AML-193 (cell line): ENCODE measurements at regions not wholly inside any gene's neighbourhood (a gene's known extent, or its start where the extent isn't known, plus 50 kb on each side); places are given as distances from the start of the nearest gene placed in this dataset.
"Not testable (repeated sequence)": the region's sequence is repeated elsewhere in the genome, so short reads cannot be mapped to it uniquely, and the experiment has no call there.

Experiments
- DNase-seq, 2 experiments: peaks; one replicate each; lab custom pipeline; 2025; lab: John Stamatoyannopoulos, UW

DNA sequence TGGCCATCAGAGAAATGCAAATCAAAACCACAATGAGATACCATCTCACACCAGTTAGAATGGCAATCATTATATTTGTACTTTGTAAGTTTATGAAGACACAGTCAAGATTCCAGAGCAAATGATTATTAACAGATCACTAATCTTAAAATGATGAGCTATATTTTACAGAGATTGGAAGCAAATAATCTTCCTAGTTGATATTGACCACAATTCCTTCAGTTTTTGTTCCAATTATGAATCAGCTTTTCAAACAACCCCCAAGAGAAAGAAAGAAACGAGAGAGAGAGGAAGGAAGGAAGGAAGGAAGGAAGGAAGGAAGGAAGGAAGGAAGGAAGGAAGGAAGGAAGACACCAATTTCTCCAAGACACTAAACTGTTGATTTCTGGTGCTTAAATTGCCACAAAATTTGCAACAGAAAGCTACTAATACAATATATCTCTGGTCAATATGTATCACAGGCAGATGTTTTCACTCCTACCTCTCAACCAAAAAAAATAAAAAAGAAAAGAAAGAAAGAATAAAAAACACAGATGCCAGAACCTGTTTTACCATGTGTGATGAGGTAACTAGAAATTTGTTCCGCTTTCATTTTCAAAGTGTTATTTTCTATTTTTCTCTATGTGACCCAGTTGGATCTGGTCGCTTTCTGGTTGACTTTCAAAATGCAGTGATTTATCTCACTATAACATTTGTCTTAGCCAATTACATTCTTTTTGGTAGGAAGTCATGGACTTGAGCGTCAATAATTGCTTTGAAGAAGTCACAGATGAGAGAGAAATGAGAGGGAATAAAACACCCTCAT is 1609.6 kb downstream of the SI start:
- no peak for DNase-seq

DNA sequence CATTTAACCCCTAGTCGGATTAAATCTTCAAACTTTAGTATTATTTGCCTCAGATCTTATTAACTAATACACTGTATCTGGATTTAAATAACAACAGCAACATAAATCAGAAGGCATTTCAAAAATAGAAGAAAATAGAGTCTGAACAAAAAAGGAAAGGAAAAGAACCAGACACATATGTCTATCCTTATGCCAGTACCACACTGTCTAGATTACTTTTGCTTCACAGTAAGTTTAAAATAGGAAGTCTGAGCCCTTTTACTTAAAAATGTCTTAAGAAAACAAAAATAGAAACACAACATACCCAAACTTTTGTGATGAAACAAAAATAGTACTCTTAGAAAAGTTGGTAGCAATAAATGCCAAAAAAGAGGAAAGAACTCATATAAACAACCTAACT is 1615.8 kb downstream of the SI start:
- no peak for DNase-seq

DNA sequence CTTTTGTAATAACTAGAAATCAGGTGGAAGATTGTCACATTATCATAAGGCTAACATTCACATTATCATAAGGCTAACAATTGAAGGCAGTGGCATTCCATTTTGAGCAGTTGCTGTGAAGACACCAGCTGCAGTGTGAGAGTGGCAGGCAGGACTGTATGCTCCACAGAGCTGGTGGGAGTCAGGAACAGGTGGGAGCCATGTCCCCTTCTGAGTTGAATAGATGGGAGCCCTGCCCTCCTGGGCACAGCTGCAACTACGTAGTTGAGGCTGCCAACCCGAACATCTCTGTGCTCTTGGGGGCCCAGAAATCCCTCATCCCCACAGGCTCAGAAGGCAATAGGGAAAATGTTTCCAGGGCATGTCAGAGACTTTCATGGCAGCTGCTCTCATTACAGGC is 1627.6 kb downstream of the SI start:
- DNase-seq = no peak

DNA sequence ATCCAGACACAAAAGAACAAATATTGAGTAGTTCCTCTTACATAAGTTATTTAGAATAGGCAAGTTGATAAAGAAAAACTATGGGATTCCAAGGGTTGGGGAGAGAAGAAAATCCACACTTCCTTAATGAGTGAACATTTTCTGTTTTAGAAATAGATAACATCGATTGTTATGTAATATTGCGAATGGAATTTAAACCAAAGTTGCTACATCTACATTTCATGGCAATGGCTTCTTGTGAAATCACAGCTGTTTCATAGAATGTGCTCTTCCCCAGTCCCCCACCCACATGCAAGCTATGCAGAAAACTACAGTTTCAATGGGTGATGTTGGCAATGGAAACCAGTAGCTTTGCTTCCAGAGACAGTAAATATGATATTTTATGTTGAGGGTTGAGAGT is 1639.5 kb downstream of the SI start:
- no peak for DNase-seq

DNA sequence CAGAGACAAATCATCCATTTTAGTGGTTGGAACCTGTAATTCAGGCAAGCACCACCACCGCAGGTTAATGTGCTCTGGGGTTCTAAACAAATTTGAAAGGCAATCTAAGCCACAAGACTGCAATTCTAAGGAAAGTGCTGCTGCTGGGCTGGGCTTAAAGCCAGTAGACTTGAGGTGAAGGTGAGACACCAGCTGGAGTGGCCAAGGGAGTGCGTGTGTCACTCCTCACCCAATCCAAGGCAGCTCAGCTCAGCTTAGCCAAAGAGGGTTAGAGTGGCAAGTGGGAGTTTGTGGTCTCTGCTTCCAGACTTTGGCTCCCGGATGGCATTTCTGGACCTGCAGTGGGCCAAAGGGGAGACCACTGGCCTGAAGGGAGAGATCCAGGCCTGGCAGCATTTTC is 1655.6 kb downstream of the SI start:
- DNase-seq = no peak

DNA sequence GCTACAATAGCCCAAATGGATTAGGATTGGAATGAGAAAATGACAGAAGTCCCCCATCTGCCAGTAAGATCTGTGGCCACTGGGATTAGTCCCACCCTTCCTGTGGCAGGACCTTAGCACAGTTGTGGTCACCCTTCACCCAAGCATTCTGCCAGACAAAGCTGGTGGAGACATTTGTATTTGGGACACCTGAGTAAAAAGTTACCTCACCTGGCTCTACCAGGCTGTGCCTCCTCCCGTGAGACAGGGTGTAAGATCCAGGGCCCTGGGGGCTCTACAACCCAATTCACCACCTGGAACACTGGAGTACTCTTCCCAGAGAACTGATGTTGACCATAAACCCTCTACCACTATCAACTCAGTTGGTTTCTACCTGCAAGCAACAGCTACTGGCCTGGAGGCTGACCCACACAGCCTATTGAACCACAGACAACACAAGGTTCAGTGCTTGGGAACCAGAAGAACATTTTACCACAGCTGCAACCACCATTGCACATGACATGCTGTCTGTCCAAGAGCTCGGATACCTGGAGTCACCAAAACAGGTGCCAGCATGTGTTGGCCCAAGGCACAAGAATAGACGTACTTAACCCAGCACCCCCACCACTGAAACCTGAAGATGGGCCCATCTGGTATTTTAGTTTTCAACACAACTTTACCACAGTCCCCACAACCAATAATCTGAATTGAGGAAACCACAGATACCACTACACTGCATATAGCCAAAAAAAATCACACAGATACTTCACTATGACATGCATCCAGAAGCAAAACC is 1686.7 kb downstream of the SI start:
- no peak for DNase-seq

DNA sequence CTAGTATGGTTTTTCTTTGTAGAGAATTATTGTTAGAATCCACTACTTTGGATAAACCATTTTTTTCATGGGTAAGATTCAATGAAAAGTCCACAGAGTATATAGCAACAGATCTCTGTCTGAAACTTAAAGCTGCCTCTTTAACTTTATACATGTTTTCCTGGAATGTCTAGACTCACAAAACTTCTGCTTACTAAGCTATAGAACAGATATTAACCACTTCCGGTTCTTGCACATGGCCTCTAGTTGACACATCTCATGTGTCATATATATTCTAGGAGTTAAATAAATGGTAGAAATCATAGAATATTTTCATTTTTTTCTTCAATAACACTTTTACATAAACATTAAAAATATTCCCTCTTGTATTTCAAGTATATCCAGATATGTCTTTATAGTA is 1693.9 kb downstream of the SI start:
- no peak for DNase-seq

DNA sequence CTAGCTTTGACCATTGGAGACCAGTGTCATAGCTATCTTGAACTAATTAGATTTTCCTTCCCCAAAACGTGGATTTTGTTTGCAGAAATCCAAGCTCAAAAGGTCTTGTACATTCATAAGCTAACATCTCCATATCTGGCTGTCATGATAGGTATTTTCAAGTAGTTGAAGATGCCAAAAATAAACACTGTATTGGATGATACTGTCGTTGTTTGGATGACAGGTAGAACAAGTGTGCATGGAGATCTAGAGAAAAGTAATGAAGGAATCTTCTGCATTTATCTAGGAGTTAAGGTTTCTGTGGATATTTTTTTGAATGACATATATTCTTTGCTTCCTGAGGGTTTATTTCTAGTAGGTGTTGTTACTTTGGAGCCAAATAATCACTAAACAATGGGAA is 1696.1 kb downstream of the SI start:
- DNase-seq = no peak

DNA sequence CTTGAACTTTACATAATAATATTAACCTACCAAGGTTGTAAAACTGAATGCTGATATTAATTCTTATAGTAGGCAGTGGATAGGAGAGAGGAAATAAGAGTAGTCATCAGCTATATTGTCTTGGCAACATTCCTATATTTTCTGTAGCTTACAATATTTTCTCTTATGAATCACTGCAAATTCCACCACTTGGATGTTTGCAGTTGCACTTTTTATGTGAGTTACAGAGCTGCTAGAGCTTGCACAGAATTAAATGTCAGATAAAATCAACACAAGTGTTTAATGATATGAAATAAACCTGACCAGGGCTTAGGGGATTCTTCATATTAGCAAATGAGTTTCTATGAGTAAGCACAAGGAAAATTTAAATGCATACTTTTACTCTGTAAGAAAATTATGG is 1710.1 kb downstream of the SI start:
- DNase-seq = no peak

DNA sequence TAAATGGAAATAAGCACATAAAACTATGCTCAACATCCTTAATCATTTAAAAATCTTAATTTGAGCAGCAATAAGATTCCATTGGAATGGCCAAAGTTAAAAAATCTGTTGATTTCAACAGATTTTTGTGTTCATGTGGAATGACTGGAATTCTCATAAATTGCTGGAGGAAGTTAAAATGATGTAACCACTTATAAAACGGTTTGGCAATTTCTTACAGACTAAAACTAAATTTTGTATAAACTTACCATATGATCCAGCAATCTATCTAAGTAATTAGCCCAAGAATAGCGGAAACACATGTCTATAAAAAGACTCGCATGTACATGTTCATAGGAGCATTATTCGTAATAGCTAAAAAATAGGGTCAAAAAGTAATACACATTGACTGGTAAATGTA is 1713.6 kb downstream of the SI start:
- DNase-seq = no peak

DNA sequence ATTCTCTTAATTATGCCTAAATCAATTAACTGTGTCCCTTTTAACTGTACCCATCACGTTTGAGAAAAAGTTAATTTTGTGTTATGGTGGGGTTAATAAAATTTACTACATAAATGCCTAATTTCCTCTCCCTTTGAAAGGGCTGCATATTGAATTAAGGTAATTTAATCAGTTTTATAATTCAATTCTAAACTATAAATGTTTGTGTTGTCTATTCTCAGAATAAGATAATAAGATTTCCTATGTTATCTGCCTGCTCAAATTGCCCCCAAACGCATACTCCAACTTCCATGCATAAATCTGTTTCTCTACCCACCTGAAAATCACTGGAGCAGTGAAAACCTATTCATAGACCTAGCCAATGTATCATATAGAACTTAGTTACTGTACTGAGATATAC is 1716.1 kb downstream of the SI start:
- DNase-seq = no peak

DNA sequence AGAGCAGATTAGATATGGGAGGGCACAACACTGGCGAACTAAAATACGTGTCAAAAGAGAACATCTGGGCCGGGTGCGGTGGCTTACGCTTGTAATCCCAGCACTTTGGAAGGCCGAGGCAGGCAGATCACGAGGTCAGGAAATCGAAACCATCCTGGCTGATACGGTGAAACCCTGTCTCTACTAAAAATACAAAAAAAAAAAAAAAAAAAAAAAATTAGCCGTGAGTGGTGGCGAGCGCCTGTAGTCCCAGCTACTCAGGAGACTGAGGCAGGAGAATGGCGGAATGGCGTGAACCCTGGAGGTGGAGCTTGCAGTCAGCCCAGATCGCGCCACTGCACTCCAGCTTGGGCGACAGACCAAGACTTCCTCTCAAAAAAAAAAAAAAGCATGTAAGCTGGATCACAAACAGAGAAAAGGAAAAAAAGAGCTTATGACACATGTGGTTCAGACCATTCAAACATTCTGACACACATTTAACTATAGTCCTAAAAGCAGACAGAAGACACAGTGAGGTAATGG is 1716.9 kb downstream of the SI start:
- DNase-seq = not testable (repeated sequence)

DNA sequence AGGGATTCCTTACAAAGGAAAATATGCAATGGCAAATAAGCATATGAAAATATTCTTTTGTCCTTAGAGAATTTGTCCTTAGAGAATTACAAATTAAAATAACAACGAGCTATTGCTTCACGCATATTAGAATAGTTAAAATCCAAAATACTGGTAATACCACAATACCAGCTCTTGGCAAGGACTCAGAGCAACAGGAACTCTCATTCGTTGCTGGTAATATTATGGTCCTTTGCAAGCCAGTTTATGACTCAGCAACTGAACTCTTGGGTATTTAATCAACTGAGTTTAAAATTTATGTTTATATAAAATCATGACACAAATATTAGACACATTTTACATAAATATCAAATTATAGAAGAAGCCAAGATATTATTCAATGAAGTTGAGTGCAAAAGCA is 1730.4 kb downstream of the SI start:
- no peak for DNase-seq

DNA sequence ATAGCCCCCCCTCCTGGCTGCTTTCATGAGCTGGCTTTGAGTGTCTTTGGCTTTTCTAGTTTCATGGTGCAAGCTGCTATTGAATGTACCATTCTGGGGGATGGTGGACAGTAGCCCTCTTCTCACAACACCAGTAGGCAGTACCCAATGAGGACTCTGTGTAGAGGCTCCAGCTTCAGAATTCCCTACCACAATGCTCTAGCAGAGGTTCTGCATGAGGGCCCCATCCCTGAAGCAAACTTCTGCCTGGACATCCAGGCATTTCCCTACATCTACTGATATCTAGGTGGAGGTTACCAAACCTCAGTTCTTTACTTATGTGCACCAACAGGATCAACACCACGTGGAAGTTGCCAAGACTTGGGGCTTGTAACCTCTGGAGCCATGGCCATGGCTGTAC is 1742.9 kb downstream of the SI start:
- no peak for DNase-seq

DNA sequence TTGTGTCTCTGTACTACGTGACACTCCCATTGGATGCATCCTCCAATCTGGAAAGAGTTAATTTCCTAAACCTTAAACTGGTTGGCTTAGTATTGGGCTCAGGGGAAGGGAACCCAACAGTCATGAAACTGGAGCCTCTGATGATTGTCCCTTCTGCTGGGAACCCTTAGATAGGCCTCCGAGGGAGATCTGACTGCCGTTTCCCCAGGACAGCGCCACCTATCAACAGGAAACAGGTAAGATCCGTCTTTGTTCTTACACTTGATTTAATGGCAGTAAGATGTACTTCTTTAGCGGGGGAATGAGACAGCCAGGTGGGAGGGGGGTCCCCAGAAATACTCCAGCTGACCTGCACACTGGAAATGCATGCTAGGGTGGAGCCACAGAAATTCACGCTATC is 1749.6 kb downstream of the SI start:
- DNase-seq = no peak

DNA sequence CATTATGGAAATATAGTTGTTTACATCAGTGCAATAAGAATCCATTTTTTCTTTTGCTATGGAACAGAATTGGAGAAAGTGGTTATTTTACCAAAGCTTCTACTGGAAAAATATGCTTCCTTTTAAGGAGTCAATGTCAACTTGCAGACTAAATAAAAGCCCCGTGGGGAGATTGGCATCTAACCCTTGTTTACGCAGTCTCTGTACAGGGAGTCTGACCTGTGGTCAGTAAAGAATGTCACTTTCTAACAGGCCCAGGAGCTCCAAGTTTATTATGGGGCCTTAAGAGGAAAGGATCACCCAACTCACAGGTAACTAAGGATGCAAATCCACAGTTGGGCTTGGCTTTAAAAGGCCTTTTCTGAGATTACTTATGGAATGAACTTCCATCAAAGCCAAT is 1751.2 kb downstream of the SI start:
- DNase-seq = no peak

DNA sequence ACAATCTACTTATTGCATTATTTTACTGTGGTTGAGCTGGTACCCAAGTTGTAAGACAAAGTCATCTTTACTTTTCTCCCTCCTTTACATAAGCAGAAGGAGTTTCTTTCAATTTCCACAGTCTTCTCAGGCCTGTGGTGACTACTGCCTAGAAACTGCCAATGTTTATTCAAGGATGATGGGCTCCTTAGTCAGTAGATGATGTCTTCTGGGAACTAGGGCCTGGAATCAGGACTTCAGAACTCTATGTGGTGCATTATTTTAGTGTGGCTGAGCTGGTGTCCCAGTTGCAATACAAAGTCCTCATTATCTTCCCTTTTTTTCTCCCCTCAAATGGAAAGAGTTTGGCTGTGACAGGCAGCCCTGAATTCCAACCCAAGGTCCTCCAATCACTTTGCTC is 1762.5 kb downstream of the SI start:
- no peak for DNase-seq

DNA sequence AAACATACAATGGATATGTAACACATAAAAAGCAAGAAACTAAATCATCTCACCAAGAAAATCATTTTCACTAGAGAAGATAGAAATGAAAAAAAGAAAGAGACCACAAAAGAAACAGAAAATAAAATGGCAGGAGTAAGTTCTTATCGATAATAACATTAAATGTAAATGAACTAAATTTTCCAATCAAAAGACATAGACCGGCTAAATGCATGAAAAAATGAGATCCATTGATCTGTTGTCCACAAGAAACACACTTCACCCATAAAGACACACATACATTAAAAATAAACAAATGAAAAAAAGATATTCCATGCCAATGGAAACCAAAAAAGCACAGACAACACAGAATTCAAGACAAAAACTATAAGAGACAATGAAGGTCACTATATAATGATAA is 1771.9 kb downstream of the SI start:
- DNase-seq = no peak

DNA sequence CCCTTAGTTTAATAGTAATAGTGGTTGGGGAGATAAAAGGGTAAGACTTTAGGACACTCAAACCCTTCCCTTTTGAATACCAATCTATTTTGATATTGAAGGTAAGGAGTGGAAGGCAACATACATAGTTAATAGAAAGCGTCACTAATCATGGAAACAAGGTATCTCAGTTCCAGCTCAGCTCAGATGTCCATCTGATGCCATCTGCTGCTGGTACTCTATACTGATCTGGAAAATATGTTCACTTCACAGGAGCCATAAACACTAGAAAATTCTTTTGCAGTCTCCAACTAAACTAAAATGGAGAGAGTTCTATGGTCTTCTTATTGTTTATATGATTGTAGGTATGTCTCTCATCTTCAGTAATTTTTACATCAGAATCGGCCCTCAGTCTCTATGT is 1777.1 kb downstream of the OTOL1 start:
- DNase-seq = no peak

DNA sequence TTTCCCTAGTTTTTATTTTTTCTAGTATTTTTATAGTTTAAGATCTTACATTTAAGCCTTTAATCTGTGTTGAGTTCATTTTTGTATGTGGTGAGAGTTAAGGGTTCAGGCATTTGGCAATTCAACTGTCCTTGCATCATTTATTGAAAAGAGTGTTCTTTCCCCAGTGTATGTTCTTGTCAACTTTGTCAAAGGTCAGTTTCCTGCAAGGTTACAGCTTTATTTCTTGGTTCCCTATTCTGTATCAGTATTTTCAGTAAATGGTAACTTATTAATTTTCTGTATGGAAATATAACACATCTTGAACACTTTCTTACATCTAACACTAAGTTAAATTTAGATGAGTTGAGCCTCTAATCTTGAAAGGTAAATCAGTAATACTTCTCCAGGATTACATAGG is 1770.1 kb downstream of the OTOL1 start:
- no peak for DNase-seq

DNA sequence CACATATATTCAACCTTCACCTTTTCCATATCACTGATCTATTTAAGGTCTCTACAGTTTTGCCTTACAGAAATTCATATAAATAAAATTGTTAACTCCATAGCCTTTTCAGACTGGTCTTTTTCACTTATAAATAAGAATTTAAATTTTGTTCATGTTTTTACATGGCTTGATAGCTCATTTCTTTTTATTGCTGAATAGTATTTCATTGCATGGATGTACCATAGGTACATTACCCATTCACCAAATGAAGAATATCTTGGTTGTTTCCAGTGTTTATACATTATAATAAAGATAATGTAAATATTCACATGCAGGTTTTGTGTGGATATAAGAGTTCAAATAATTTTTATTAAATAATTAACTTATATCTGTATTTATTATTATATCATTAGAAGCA is 1765.0 kb downstream of the OTOL1 start:
- no peak for DNase-seq

DNA sequence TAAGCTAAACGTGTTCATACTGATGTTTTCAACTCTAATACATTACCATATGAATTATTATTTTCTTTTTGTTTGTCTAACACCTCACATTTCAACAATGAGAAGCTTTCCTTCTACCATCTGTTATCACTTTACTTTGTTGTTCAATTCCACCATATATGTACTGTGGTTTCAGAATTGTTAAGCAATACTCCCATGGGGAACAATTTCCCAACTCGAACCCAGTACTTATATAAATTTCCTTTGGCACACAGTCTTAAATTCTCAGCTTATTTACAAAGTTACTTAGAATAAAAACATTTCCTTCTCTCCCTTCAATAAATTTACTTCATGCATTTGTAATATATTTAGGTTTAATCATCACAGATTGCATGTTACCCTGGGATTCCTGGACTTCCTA is 1764.4 kb downstream of the OTOL1 start:
- DNase-seq = no peak

DNA sequence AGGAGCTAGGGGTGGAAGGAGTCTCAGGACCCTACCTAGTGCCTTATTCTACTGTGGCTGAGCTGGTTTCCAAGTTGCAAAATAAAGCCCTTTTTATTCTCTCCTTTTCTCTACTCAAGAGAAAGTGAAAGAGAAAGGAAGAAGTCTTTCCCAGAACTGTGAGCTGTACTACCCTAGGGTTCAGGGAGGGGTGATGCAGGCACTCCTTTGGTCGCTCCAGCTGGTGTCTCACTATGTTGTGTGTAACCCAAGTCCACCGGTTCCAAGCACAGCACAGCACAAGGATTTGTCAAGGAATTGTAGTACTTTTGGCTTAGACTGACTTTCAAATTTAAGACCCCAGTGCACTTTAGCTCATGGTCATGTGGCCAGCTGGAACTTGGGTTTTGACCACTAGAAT is 1721.7 kb downstream of the OTOL1 start:
- no peak for DNase-seq

DNA sequence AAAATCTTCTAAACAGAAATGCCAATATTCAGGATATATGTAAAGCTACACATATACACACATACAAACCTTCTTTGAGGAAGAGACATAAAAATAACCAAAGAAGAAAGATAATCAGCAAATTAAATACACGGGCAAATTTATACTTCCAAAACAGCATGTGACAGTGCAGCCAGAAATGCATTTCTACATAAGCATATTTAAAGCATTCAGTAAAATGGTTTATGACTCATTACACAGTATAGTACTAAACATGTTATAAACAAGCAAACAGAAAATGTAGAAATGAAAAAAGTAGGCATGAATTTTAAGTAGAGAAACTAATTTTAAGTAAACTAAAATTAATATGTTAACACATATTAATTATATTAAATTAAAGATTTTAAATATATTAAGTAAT is 1717.2 kb downstream of the OTOL1 start:
- no peak for DNase-seq
